Right lobe of liver (tissue), 4 donors: ENCODE measurements at regions not wholly inside any gene's neighbourhood (a gene's known extent, or its start where the extent isn't known, plus 50 kb on each side); places are given as distances from the start of the nearest gene placed in this dataset.

Source experiments
- CTCF ChIP-seq, 4 donors: fragments of 200-600 bp in 3 of 4; fragments of 450-650 bp in 1 of 4; IDR thresholded peaks; one replicate each; pipeline versions ENCODE4 v1.5.1 to v1.8.0; 2016 to 2022; ENCODE audit warnings: antibody characterized with exemption in 4 of 4, mild to moderate bottlenecking in 2 of 4
- POLR2A ChIP-seq: fragments of 450-650 bp; IDR thresholded peaks from one replicate; pipeline ENCODE4 v1.6.1; 2017; ENCODE audit warnings: antibody characterized with exemption, mild to moderate bottlenecking
- donor health status: DM: no; HTN: no; CAD: no.
- donor health status: DM: no; HTN: no; CAD: no.
- donor health status: DM: no; HTN: yes; CAD: no.

DNA sequence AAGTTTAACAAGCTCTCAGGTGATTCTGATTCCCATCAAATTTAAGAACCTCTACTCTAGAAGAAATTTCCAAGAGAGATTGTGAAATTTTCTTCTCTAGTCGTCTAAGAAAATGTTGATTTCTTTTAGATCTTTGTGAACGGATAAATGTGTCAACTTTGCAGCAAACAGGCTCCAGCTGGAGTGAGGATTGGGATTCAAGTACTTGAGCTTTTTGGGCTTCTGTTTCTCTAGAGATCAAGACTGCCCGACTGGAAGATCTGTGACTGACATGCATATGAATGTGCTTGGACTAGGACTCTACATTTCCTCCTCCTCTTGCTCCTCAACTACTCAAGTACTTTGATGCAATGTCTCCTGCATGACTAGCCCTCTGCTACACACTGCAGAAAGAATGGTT is 388.3 kb downstream of the TMEM38B start:
- TF ChIP-seq CTCF (IDR thresholded peaks at IDR 0.05) = no peak
- no peak for TF ChIP-seq POLR2A
